GM21528 (cell line): ENCODE measurements at regions not wholly inside any gene's neighbourhood (a gene's known extent, or its start where the extent isn't known, plus 50 kb on each side); places are given as distances from the start of the nearest gene placed in this dataset.

Experiments used
- ATAC-seq: cut with Tn5 transposase; IDR thresholded peaks from one replicate; pipeline ENCODE4 v1.9.1; 2021; ENCODE audit warnings: mild to moderate bottlenecking, moderate library complexity; ENCODE audit not compliant: unreplicated experiment, low FRiP score

- ATAC-seq = peak; percentile 14
These were observed 59.0 kb upstream of the AGTR2 start for GRCh38 chrX:116111497-116111896.

- peak; percentile 66 for ATAC-seq
These were observed 58.5 kb upstream of the AGTR2 start for GRCh38 chrX:116111934-116112595.

GRCh38 chrX:116114999-116115398 lies 55.5 kb upstream of the AGTR2 start:
- no peak for ATAC-seq
